GM21367 (cell line): ENCODE measurements at regions not wholly inside any gene's neighbourhood (a gene's known extent, or its start where the extent isn't known, plus 50 kb on each side); places are given as distances from the start of the nearest gene placed in this dataset.
"Not testable (repeated sequence)": the region's sequence is repeated elsewhere in the genome, so short reads cannot be mapped to it uniquely, and the experiment has no call there.

Experiments used
- ATAC-seq: cut with Tn5 transposase; IDR thresholded peaks from one replicate; pipeline ENCODE4 v1.9.1; 2021; ENCODE audit not compliant: unreplicated experiment

DNA sequence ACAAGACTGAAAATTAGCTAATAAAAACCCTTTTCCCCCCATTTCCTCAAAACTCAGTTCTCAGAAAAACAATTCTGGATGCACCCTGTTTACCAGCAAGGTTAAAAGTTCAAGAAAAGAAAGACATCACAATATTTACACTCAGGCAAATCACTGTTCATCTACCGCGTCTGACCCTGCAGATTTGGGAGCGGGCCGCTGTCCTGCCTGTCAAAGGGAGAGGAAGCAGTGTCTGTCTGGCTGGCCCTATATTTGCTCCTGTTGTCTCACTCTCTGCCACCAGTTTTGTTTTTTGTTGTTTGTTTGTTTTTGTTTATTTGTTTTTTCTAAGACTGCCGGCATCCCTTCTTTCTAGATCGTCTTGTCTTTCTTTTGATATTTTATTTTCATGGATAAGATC lies 299.4 kb downstream of the BCL2L11 start:
- ATAC-seq, result not testable (repeated sequence)

GRCh38 chr2:111420835-111421234 lies 300.1 kb downstream of the BCL2L11 start:
- not testable (repeated sequence) for ATAC-seq

- ATAC-seq, result not testable (repeated sequence)
These were observed 301.2 kb downstream of the BCL2L11 start for GRCh38 chr2:111421949-111422348.

GRCh38 chr2:111422562-111422961 lies 301.8 kb downstream of the BCL2L11 start:
- ATAC-seq, result not testable (repeated sequence)

DNA sequence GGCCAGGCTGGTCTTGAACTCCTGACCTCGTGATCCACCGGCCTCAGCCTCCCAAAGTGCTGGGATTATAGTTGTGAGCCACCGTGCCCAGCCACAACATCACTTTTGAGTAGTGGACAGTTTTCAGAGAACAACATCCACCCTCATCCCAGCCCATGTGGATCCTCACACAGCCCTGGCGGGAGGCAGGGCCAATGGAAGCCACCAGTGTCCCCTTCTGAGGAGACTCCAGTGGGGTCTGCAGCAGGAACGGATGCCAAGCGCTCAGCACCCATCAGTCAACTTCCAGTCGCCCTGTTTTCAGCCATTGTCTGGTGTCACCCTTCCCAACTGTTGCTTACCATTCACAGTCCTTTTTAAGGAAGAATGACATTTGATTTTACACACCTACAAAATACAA lies 302.5 kb downstream of the BCL2L11 start:
- ATAC-seq, result not testable (repeated sequence)

- ATAC-seq, result not testable (repeated sequence)
These were observed 303.5 kb downstream of the BCL2L11 start for GRCh38 chr2:111424176-111424575.

- ATAC-seq, result not testable (repeated sequence)
These were observed 304.2 kb downstream of the BCL2L11 start for GRCh38 chr2:111424851-111425309.

GRCh38 chr2:111425789-111426201 lies 305.1 kb downstream of the BCL2L11 start:
- not testable (repeated sequence) for ATAC-seq

GRCh38 chr2:111427346-111427745 lies 306.6 kb downstream of the BCL2L11 start:
- ATAC-seq, result not testable (repeated sequence)

DNA sequence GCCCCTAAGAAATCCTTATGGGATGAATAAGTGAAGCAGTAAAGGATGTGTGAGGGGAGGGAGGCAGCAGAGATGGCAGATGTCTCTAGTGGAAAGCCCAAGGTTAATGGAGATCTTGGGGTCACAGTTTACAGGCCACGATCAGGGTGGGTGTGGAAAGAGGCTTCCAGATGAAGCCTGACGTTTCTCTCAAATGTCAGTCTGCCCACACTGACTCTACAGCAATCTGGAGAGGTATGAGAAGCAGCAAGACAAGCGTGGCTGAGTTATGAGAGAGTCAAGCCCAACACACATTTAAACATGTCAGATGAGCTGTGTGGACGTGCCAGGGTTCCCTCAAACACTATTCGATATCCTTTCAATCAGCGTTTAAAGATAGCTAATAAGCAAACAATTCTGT lies 308.2 kb downstream of the BCL2L11 start:
- not testable (repeated sequence) for ATAC-seq

GRCh38 chr2:111429353-111429752 lies 308.6 kb downstream of the BCL2L11 start:
- ATAC-seq, result not testable (repeated sequence)

- peak; percentile 55 for ATAC-seq
These were observed 310.3 kb downstream of the BCL2L11 start for GRCh38 chr2:111430817-111431661.

GRCh38 chr2:111432423-111432822 lies 311.7 kb downstream of the BCL2L11 start:
- not testable (repeated sequence) for ATAC-seq

DNA sequence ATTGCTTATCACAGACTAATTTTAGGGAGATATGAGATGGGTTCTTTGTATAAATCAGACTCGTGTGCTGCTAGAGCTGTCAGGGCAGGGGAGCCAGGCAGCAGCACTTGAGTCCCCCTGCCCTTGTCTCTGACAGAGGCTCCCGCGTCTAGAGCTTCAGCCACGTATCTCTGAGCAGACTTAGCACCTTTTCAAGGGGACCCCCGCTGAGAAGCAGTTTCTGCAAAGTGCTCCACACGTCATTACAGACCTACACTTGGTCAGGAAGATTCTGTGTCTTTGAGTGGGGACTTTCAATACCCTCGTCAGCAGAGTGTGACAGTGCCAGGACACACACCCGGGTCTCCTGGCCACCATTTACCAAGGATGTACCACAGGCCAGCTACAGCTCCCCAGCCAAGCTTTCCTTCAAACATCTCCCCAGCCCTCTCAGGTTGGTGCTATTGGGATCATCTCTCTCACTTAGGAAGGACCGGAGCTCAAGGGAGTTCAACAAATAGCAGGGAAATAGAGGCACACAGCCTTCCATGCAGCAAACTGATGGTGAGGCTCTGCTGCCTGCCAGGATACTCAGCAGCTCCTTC lies 312.3 kb downstream of the BCL2L11 start:
- ATAC-seq, result not testable (repeated sequence)

GRCh38 chr2:111433892-111434607 lies 313.3 kb downstream of the BCL2L11 start:
- not testable (repeated sequence) for ATAC-seq

GRCh38 chr2:111434608-111434939 lies 313.9 kb downstream of the BCL2L11 start:
- ATAC-seq, result not testable (repeated sequence)

- ATAC-seq, result not testable (repeated sequence)
These were observed 315.0 kb downstream of the BCL2L11 start for GRCh38 chr2:111435553-111436310.

- not testable (repeated sequence) for ATAC-seq
These were observed 315.7 kb downstream of the BCL2L11 start for GRCh38 chr2:111436411-111436810.

DNA sequence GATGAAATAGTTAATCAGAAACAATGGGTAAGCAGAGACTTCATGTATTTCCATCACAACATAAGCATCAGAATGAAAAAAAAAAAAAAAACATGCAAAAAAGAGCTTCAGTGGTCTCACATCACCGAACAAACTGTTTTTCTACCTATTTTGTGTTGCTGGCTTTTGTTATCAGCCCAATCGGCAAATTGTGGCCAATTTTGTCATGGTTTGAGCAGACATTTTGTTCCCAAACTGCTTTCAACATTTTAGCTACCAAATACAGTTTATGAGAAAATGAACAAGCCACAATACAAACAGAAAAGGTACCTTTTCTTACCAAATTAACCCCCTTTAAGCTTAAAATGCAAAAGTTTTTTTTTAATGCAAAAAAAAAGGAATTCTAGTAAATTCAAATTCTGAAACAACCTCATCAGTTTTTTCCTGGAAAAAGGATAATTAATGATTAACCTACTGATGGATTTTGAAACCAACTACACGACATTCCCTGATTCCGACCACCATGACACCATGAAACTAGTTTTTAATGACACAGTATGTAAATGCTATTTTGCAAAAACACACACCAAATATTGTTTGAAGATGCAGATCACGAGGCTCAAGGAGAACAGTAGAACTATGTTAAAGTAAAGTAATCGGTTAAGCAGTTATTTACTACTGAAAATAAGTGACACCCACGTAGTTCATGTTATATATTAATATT lies 316.7 kb downstream of the BCL2L11 start:
- not testable (repeated sequence) for ATAC-seq

DNA sequence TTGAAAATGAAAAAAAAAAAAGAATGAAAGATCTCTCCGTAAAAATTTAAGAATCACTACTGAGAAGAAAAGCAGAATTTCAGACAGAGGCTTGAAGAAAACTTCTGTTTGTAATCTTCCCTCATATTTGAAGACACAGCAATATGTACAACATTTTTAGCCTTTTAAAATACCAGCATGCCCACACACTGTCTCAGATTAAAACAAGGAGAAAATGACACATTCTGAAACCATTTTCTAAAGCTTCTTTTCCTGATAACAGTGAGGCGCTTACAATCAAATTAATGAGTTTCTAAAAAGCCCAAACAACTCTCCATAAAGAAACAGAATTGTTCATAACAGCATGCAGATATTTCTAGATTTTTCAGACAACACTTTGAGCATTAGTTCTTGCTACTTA lies 317.4 kb downstream of the BCL2L11 start:
- ATAC-seq, result not testable (repeated sequence)
